Calu3 (cell line): ENCODE measurements at regions not wholly inside any gene's neighbourhood (a gene's known extent, or its start where the extent isn't known, plus 50 kb on each side); places are given as distances from the start of the nearest gene placed in this dataset.

Experiments used
- BruUV-seq: library from RNA; stranded (reverse); fragments of 400-500 nt; replicated peaks from 2 replicates; lab custom pipeline; 2021; lab: Mats Ljungman, UMichigan
- CTCF ChIA-PET: fragments of 300-600 bp; sonication (Branson Sonifier 250); formaldehyde crosslinking; loops from one replicate; lab custom pipeline; 2022; ENCODE audit warnings: antibody characterized with exemption; lab: Charles Lee
- DNase-seq: peaks from one replicate; pipeline ENCODE4 v3.0.0; 2022
- H3K27ac Mint-ChIP-seq: one replicate; pipeline ENCODE4 v1.8.0; 2022; ENCODE audit warnings: mixed read lengths; ENCODE audit not compliant: unreplicated experiment
- H3K27me3 Mint-ChIP-seq: one replicate; pipeline ENCODE4 v1.8.0; 2022; ENCODE audit warnings: mixed read lengths; ENCODE audit not compliant: unreplicated experiment
- H3K36me3 Mint-ChIP-seq: one replicate; pipeline ENCODE4 v1.8.0; 2022; ENCODE audit warnings: mild to moderate bottlenecking, moderate library complexity, mixed read lengths; ENCODE audit not compliant: insufficient read depth, unreplicated experiment
- H3K4me1 Mint-ChIP-seq: one replicate; pipeline ENCODE4 v1.8.0; 2022; ENCODE audit warnings: mild to moderate bottlenecking, low read depth, mixed read lengths; ENCODE audit not compliant: unreplicated experiment
- H3K4me3 Mint-ChIP-seq: one replicate; pipeline ENCODE4 v1.8.0; 2022; ENCODE audit warnings: mild to moderate bottlenecking, low read depth, moderate library complexity, mixed read lengths; ENCODE audit not compliant: unreplicated experiment
- H3K9me3 Mint-ChIP-seq: one replicate; pipeline ENCODE4 v1.8.0; 2022; ENCODE audit warnings: low read depth, mixed read lengths; ENCODE audit not compliant: unreplicated experiment
- CTCF ChIP-seq: fragments of 200-600 bp; IDR thresholded peaks from one replicate; pipeline ENCODE4 v1.8.0; 2022; ENCODE audit warnings: antibody characterized with exemption; ENCODE audit not compliant: unreplicated experiment
- intact Hi-C: fragments of 100-400 bp; cut with micrococcal nuclease; formaldehyde crosslinking; loops from one replicate; pipeline ENCODE4 v1.10.0; 2022; ENCODE audit not compliant: unreplicated experiment

- Mint-ChIP-seq H3K9me3 (no peaks in the 10 kb centered on the region), H3K27ac (no peak overlapping the region), H3K4me1 (no peaks in the 10 kb centered on the region), H3K27me3 (peaks cover 8% of the 10 kb centered on the region), H3K36me3 (no peaks in the 10 kb centered on the region), H3K4me3 (no peak overlapping the region)
- TF ChIP-seq CTCF: no peak
- no peak for DNase-seq
- CTCF ChIA-PET: no interaction called here
- intact Hi-C loops: no loop called here
- BruUV-seq: no TSS peak
These were observed 61.3 kb upstream of the BCL9 start for GRCh38 chr1:147479864-147480564.

- Mint-ChIP-seq H3K27me3 (peaks cover 8% of the 10 kb centered on the region), H3K27ac (no peak overlapping the region), H3K36me3 (no peaks in the 10 kb centered on the region), H3K4me3 (no peak overlapping the region), H3K9me3 (no peaks in the 10 kb centered on the region), H3K4me1 (no peaks in the 10 kb centered on the region)
- no peak for TF ChIP-seq CTCF
- intact Hi-C loops: no loop called here
- DNase-seq: no peak
- no TSS peak for BruUV-seq
- CTCF ChIA-PET: no interaction called here
These were observed 60.8 kb upstream of the BCL9 start for GRCh38 chr1:147480565-147480935.

GRCh38 chr1:147486876-147487656, 54.2 kb upstream of the BCL9 start:
- no peak for TF ChIP-seq CTCF
- CTCF ChIA-PET: no interaction called here
- no peaks in the 10 kb centered on the region for H3K4me1 Mint-ChIP-seq
- DNase-seq: no peak
- intact Hi-C loops: no loop called here
- H3K27ac Mint-ChIP-seq: no peak overlapping the region
- H3K27me3 Mint-ChIP-seq: no peaks in the 10 kb centered on the region
- BruUV-seq: no TSS peak
- H3K4me3 Mint-ChIP-seq: no peak overlapping the region
- no peaks in the 10 kb centered on the region for H3K36me3 Mint-ChIP-seq
- H3K9me3 Mint-ChIP-seq: no peaks in the 10 kb centered on the region

- intact Hi-C loops: no loop called here
These were observed 50.2 kb upstream of the BCL9 start for GRCh38 chr1:147491098-147491497.

More at GRCh38 chr1:147491098-147491497, 50.2 kb upstream of the BCL9 start:
- TF ChIP-seq CTCF: no peak
- H3K4me3 Mint-ChIP-seq: no peak overlapping the region
- BruUV-seq: no TSS peak
- no peaks in the 10 kb centered on the region for H3K9me3 Mint-ChIP-seq
- DNase-seq: no peak
- H3K4me1 Mint-ChIP-seq: no peaks in the 10 kb centered on the region
- no peaks in the 10 kb centered on the region for H3K36me3 Mint-ChIP-seq
- H3K27me3 Mint-ChIP-seq: no peaks in the 10 kb centered on the region
- CTCF ChIA-PET: interaction anchor here (1.3 kb wide), 1 partner anchor 101 kb away, joined by 4 read pairs; no protein-coding TSS in a partner anchor
- H3K27ac Mint-ChIP-seq: no peak overlapping the region
